ENCODE measurements at regions not wholly inside any gene's neighbourhood (a gene's known extent, or its start where the extent isn't known, plus 50 kb on each side); places are given as distances from the start of the nearest gene placed in this dataset.
"Not testable (repeated sequence)": the region's sequence is repeated elsewhere in the genome, so short reads cannot be mapped to it uniquely, and the experiment has no call there.

DNA sequence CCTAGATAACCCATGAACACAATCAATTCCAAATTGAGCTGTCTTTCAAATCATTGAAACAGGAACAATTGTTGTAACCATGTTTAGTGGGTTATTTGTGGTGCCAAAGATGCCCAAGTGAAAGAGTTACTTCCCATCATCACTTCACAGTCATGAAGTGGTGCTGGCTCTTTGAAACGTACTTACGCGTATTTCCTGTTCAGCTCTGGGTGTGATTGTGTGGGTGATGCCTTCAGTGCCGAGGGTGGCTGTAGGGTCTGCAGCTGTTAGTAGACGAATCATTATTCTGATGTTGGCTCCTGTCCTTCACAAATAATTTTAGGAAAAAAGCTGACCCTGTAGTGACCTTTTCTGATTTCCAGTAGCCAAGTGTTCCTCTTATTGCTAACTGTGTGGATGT lies 323.1 kb upstream of the KIAA1217 start:
- no peak for DNase-seq

- no peak for DNase-seq
Measured at GRCh38 chr10:23886355-23886754, 322.6 kb upstream of the KIAA1217 start.

DNA sequence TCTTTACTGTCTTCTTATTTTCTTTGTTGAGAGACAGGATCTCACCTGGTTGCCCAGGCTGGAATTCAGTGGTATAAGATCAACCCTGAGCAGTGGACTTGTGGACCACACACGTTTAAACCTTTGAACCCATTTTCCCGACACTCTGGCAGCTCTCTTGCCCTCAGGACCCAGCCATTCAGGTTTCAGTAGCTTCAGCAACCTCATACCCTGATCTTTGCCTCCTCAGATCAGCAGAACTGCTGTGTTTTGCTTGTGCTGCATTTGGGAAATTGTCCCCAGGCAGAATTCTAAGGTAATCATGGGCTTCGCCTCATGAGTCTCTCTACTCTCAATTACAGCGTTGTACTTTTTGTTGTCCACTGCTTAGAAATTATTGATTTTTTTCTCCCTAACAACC lies 317.6 kb upstream of the KIAA1217 start:
- DNase-seq, result no peak

DNA sequence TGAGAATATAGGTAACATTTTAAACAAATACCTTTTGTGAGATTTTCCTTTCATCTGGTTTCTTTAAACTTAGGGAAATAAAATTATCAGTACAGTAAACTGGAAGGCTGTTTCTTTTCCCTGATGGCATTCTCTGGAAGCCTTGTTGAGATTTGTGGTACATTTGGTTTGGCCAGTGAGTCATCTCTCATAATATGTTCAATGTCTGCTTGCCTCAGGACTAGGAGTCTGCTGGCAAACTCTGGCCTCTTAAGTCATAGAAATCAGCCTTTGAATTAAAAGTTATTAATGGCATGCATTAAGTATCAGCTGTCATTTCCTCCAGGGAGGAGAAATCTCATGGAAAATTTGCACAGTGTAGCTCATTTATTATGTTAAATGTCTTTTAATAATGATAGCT lies 316.6 kb upstream of the KIAA1217 start:
- DNase-seq, result no peak

- DNase-seq, result no peak
Measured at GRCh38 chr10:23897267-23897666, 311.7 kb upstream of the KIAA1217 start.

DNA sequence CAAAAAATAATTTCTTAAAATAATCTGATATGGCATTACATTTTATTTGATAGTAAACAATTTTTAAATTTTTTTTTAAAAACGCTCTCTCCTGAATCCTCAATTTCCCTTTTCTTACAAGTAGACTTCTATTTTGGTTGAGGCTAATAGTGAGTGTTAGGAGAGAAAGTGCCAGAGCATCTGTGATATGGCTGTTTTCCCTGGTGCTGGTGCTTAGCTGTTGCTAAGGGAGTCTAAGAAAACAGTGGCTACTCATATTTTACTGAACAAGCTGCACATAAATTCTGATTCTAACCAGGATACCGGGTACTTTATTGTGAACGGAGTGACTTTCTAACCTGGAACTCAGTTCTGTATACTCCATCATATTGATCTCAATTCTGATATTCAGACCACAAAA lies 311.1 kb upstream of the KIAA1217 start:
- no peak for DNase-seq

DNA sequence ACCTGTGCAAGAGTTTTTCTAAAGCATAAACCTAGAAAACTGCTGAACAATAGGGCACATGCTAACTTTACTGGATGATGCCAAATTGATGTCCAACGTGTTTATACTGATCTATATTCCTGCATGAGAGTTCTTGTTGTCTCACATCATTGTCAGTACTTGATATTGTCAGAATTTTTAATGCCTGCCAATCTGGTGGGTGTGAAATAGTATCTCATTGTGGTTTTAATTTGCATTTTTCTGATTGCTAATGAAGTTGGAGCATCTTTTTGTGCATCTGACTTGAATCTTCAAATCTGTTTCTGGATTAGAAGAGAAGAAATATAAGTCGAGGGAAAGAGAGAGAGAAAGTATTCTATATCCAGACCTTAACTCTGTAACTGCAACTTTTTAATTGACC lies 309.8 kb upstream of the KIAA1217 start:
- no peak for DNase-seq

- DNase-seq, result no peak
Measured at GRCh38 chr10:23910291-23910690, 298.6 kb upstream of the KIAA1217 start.

DNA sequence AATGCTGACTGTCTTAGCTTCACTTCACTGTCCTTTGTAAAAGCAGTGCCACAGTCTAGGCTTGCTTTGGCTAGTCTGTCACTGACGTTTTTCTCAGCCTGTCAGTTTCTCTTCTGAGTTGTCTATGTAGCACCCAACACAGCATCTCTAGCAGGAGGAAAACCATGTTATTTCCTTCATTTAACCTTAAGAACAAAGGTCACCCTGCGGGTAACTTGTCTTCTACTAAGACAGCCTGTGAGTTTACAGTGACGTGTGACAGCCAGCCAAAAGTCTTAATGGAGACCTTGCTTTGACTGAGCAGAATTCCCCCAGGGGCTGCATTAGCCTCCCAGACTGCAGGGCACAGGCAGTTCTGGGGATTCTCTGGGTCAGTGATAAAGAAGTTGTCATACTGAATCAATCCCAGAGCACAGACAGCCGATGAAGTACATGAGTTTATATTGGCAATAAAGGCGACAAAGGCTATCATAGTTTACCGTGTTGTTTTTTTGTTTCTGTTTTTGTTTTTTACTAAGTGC lies 296.0 kb upstream of the KIAA1217 start:
- no peak for DNase-seq

DNA sequence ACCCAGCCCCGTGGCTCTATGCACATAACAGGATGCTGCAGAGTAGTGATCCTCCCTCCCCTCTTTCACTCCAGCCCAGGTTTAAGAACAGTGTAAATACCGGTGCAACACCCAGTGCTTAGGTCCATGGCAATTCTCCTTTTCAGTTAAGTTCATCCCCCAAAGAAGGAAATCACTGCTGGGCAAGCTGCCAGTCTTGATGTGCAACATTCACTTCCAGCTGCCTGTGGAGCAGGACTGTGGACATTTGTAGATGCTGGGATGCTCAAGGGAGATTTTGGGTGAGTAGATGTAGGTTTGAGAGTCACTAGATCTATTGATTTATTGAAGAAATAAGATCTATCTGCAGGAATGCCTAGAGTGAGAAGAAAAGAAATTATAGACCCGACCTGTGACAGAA lies 294.3 kb upstream of the KIAA1217 start:
- no peak for DNase-seq

DNA sequence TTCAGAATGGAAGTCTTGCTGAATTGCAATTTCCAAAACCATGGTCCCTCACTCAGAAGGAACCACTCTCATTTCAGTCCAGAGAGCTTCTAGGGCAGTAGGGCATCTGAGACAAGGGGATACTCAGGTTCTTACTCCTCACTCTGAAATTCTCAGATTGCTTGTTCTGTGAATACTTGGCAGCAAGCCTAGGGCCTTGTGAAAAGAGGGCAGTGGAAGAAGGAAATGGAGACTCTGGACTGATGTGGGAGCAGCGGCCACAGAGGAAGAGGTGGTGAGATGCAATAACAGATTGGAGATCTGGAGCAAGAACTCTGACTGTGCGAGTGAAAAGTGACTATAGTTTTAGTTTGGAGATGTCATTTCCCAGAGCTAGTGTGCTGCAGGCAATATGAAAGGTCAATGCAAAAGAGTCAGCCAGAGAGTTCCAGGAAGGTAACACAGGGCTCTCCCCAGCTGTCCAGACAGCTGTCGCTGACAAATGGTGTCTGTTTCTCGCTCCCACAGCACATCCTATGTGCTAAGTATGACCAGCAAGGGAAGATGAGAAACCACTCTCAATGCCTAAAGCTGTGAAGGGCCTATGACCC lies 291.6 kb upstream of the KIAA1217 start:
- DNase-seq, result no peak

DNA sequence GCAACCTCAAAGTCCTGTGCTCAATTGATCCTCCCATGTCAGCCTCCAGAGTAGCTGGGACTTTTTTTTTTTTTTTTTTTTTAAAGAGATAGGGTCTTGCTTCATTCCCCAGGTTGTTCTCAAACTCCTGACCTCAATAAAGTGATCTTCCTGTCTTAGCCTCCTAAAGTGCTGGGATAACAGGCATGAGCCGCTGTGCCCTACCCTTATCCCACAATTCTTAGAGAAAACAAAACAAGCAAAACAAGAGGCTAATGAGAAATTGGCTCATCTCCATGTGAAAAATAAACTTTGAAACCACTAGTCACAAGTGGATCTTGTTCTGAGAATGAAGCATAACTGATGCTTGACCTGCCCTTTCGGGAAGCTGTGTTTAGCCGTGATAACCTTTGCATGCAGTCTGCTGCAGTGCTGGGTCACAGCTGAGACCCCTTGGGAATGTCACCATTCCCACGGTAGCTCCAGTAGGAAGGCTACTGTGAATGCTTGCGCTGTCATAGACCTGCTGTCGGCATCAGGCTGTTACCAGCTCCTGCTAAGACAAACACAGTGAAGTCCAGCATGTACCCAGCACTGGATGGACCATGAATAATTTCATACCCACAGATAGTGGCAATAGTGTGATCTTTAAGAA lies 290.7 kb upstream of the KIAA1217 start:
- no peak for DNase-seq

- no peak for DNase-seq
Measured at GRCh38 chr10:23918839-23919238, 290.1 kb upstream of the KIAA1217 start.

- no peak for DNase-seq
Measured at GRCh38 chr10:23927576-23928325, 281.2 kb upstream of the KIAA1217 start.

GRCh38 chr10:23934023-23934422 lies 274.9 kb upstream of the KIAA1217 start:
- DNase-seq, result not testable (repeated sequence)

DNA sequence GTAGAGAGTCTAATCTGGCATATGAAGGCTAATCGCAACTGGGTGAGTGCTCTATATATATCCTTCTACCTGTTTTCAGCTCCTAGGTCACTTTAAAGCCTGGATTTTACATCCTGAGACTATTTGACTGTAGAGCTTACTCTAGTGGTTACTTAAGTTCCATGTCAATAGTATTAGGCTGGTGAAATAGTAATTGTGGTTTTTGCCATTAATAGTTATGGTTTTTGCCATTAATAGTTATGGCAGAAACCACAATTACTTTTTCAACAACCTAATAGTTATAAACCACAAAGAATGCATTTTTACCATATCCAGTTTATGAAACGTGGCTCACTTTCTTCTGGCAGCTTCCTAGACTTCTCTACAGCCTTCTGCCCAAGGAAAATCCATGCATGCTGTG lies 263.1 kb upstream of the KIAA1217 start:
- DNase-seq, result no peak

- DNase-seq, result no peak
Measured at GRCh38 chr10:23951841-23952240, 257.1 kb upstream of the KIAA1217 start.

DNA sequence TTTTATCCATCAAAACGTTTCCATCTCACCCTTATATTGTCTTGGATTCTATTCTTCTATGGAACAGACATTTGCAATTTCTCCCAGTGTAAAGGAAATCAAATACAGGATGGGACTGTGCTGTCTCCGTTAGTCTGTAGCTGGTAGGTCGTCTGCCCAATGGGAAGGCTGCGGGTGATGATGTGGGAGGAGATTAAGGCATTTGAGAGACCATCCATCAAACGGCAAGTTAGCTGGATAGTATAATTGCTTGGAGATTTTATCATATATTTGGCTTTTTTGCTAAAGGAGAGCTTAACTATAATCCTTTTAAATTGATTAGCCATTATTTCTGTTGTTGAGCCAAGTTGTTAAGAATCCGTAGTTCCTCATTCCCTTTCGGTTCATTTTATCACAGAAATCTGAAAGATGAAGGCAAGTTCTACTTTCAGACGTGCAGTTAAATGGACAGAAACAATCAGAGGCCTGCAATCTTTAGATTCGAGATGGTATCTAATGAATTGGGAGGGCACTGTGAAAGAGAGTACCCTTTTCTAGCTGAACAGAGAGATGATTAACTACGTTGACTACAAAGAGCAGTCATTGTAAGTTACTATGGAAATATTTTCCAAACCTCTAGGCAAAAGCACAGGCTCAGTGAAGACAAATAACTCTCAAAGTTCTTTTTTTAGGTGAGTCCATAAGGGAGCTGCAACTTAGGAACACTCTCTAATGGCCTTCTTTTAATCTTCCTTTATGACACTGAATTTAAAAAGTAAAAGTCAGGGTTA lies 253.3 kb upstream of the KIAA1217 start:
- no peak for DNase-seq

DNA sequence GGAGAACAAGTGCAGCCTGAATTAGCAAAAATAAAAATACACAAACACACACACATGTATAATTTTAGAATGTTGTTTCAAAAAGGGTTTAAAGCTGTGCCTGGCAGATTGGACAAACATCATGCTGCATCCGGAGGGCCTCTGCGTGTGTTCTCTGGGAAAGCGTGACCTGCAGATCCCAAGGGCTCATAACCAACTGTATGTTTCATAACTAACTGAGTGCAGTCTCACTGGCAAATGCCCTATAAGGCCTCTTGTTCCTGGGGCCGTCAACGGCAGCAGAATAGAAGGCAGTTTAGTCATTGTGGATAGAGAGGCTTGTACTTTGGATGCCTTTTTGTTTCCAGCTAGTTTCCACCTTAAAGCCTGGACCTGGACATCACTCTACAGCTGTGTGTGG lies 243.8 kb upstream of the KIAA1217 start:
- DNase-seq, result no peak

DNA sequence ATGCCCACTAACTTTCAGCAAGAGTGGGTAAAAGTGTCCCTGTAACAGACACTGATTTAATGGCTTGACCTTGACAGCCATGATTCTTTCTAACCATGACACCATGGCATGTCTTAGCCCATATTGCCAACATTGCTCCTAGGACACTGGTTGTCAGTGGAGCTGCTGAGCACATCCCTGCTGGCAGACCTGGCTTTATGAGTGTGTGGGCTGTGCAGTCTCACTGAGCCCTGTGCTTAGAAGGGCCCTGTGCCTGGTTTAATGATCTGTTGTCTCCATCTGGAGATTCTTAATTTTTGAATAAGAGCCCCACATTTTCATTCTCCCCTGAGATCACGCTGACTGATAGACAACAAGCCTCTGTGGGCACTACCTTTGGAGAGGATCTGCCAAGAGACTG lies 243.1 kb upstream of the KIAA1217 start:
- DNase-seq, result no peak

GRCh38 chr10:23966504-23967051 lies 242.4 kb upstream of the KIAA1217 start:
- DNase-seq, result no peak

GRCh38 chr10:23968301-23968700 lies 240.6 kb upstream of the KIAA1217 start:
- no peak for DNase-seq

- no peak for DNase-seq
Measured at GRCh38 chr10:23974746-23975272, 234.1 kb upstream of the KIAA1217 start.
